Naive B cell (primary cell): ENCODE measurements at regions not wholly inside any gene's neighbourhood (a gene's known extent, or its start where the extent isn't known, plus 50 kb on each side); places are given as distances from the start of the nearest gene placed in this dataset.
"Not testable (repeated sequence)": the region's sequence is repeated elsewhere in the genome, so short reads cannot be mapped to it uniquely, and the experiment has no call there.

ENCODE experiments used
- ATAC-seq, 2 donors: fragments of 150-1000 bp; cut with Tn5 transposase; 2 replicates each; pipeline ENCODE4 v1.10.0; 2021; ENCODE audit warnings: low read depth in 2 of 2, mild to moderate bottlenecking in 2 of 2, moderate library complexity in 2 of 2
- DNase-seq: peaks from one replicate; pipeline ENCODE4 v3.0.0; 2022
- H3K27ac Mint-ChIP-seq, 6 donors: one replicate each; pipeline ENCODE4 v1.8.0; 2020 to 2022; ENCODE audit warnings: mild to moderate bottlenecking in 6 of 6, mixed read lengths in 6 of 6, moderate library complexity in 5 of 6, inconsistent platforms in 2 of 6
- H3K27me3 Mint-ChIP-seq, 3 donors: one replicate each; pipeline ENCODE4 v1.8.0; 2021 to 2022; ENCODE audit warnings: mixed read lengths in 3 of 3, mild to moderate bottlenecking in 1 of 3
- H3K36me3 Mint-ChIP-seq, 2 donors: one replicate each; pipeline ENCODE4 v1.8.0; 2020 to 2022; ENCODE audit warnings: mixed read lengths in 2 of 2, inconsistent platforms in 1 of 2, mild to moderate bottlenecking in 1 of 2
- H3K4me1 Mint-ChIP-seq, 3 donors: one replicate each; pipeline ENCODE4 v1.8.0; 2020 to 2022; ENCODE audit warnings: mixed read lengths in 3 of 3, inconsistent platforms in 1 of 3, mild to moderate bottlenecking in 1 of 3, moderate library complexity in 1 of 3
- H3K4me3 Mint-ChIP-seq, 8 donors: one replicate each; pipeline ENCODE4 v1.8.0; 2020 to 2022; ENCODE audit warnings: mild to moderate bottlenecking in 8 of 8, mixed read lengths in 8 of 8, moderate library complexity in 8 of 8, inconsistent platforms in 2 of 8
- H3K9me3 Mint-ChIP-seq, 7 donors: one replicate each; pipeline ENCODE4 v1.8.0; 2020 to 2022; ENCODE audit warnings: mixed read lengths in 7 of 7, mild to moderate bottlenecking in 5 of 7, inconsistent platforms in 2 of 7, moderate library complexity in 1 of 7

DNA sequence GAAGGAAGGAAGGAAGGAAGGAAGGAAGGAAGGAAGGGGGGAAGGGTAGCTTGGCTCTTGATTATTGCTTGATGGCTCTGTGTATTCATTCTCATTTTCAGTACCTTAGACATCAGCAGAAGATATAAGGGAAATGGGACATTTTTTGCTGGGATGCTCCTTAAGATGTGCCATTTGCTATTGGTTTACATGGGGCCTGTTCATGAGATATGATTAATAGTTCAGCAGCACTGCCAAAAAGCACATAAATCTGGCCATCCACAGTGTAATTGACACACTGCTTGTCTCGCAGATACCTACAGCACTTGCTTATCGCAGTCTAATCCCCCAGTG lies 137.5 kb upstream of the JARID2 start:
- ATAC-seq (no peak), DNase-seq (no peak)
- Mint-ChIP-seq H3K27me3 (no peaks in the 10 kb centered on the region), H3K4me1 (peaks cover 11 to 18% (median 12%) of the 10 kb centered on the region in 3 donors), H3K4me3 (no peak overlapping the region), H3K9me3 (peaks cover 0 to 13% (median 5%) of the 10 kb centered on the region in 7 donors), H3K27ac (no peak overlapping the region), H3K36me3 (peaks cover 8 to 9% of the 10 kb centered on the region in 2 donors)

DNA sequence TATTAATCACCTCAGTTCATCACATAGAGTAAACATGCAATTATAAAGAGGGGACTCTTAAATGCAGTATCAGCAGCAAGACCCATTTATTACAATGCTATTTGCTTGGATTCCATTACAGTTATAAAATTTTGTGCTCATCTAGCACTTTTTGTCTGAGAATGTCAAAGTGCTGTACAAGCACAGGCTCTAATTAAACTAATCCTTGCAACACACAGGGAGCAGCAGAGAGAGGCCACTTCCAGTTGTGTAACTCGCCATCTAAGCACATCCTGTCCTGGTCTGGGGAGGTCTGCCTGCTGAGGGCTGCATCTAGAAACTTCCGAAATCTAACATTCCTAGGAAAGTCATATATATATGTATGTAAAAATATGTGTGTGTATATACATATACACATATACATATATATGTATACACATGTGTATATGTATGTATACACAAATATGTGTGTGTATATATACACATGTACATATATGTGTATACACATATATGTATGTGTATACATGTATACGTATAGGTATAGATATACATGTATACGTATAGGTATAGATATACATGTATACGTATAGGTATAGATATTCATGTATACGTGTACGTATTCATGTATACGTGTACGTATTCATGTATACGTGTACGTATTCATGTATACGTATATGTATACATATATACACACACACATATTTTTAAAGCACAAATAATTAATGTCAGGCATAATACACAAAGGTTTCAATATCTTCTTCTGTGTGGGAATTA lies 136.4 kb upstream of the JARID2 start:
- H3K4me3 Mint-ChIP-seq: no peak overlapping the region
- peaks cover 0 to 13% (median 5%) of the 10 kb centered on the region in 7 donors for H3K9me3 Mint-ChIP-seq
- H3K36me3 Mint-ChIP-seq: peaks cover 8 to 9% of the 10 kb centered on the region in 2 donors
- ATAC-seq (no peak), DNase-seq (no peak)
- H3K4me1 Mint-ChIP-seq: peaks cover 12 to 18% (median 14%) of the 10 kb centered on the region in 3 donors
- H3K27me3 Mint-ChIP-seq: no peaks in the 10 kb centered on the region
- H3K27ac Mint-ChIP-seq: no peak overlapping the region

DNA sequence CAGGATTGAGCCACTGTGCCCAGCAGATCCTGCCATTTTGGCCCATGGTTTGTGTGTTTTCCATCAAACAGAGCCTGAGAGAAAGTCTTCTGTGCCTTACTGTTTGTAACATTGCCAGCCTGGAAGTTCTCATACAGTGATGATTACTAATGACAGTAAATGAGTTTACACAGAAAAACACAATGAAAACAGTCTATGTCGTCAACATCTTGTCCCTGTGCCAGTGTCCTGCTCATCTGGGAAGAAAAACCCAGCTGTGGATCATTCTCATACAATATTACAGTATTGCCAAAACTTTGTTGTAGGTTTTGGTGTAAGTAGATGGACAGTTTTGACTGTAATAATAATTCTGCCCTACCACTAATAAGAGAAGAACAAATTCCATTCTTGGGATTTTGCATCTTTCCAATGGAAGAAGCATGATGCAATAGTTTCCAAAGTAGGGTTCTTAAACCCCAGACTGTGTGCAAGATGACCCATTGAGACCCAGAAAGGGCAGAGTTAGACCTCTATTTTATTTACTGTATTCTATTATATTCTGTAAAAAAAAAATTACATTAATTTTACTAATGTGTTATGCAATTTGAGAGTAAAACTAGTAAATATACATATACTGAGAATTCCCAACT lies 135.0 kb upstream of the JARID2 start:
- ATAC-seq (no peak), DNase-seq (no peak)
- Mint-ChIP-seq H3K27me3 (no peaks in the 10 kb centered on the region), H3K27ac (no peak overlapping the region), H3K4me3 (no peak overlapping the region), H3K36me3 (peaks cover 2 to 5% of the 10 kb centered on the region in 2 donors), H3K4me1 (peaks cover 12 to 18% (median 14%) of the 10 kb centered on the region in 3 donors), H3K9me3 (peaks cover 0 to 8% (median 2%) of the 10 kb centered on the region in 7 donors)

DNA sequence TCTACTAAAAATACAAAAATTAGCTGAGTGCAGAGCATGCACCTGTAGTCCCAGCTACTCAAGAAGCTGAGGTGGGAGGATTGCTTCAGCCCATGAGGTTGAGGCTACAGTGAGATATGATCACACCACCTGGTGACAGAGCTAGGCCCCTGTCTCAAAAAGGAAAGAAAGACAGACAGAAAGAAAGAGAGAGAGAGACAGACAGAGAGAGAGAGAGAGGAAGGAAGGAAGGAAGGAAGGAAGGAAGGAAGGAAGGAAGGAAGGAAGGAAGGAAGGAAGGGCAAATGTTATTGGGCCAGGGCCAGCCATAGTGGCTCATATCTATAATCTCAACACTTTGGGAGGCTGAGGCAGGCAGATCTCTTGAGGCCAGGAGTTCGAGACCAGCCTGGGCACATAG lies 134.3 kb upstream of the JARID2 start:
- Mint-ChIP-seq H3K4me1 (peaks cover 12 to 18% (median 14%) of the 10 kb centered on the region in 3 donors), H3K27ac (peak overlapping the region in 2 of 6 donors; percentile 72 to 85)
- not testable (repeated sequence) for H3K4me3 Mint-ChIP-seq, H3K9me3 Mint-ChIP-seq, ATAC-seq, H3K27me3 Mint-ChIP-seq, DNase-seq, H3K36me3 Mint-ChIP-seq

DNA sequence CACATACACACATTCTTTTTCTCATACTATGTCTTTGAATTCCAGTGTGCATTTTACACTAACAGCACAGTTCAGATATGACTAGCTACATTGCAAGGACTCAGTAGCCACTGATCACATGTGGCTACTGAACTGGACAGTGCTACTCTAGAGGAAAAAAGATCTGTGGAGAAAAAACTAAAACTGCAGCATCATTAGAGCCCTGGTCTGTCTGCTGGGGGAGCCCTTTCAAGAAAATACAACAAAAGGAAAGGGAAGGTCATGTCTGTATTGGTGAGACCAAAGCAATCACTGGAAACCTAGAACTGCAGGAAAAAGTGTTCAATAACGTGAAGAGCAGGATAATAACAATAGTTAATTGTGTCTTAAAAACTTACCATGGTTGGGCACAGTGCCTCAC lies 132.3 kb upstream of the JARID2 start:
- no peak overlapping the region for H3K27ac Mint-ChIP-seq
- H3K27me3 Mint-ChIP-seq: no peaks in the 10 kb centered on the region
- DNase-seq (no peak), ATAC-seq (no peak)
- H3K9me3 Mint-ChIP-seq: no peaks in the 10 kb centered on the region
- peaks cover 6 to 8% (median 7%) of the 10 kb centered on the region in 3 donors for H3K4me1 Mint-ChIP-seq
- peak overlapping the region in 1 of 8 donors; percentile 18 for H3K4me3 Mint-ChIP-seq
- H3K36me3 Mint-ChIP-seq: no peaks in the 10 kb centered on the region

DNA sequence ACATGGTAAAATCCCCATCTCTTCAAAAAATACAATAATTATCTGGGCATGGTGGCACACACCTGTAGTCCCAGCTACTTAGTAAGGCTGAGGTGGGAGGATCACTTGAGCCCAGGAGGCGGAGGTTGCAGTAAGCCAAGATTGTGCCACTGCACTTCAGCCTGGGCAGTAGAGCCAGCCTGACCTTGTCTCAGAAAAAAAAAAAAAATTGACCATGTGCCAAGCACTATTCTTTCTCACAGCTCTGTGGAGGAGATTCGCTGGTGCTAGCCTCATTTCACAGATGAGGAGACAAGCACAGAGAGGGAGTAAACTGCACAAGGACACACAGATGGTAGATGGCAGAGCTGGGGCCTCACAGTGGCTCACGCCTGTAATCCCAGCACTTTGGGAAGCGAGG lies 131.8 kb upstream of the JARID2 start:
- H3K27me3 Mint-ChIP-seq: no peaks in the 10 kb centered on the region
- H3K4me1 Mint-ChIP-seq: peaks cover 6 to 7% (median 6%) of the 10 kb centered on the region in 3 donors
- H3K27ac Mint-ChIP-seq: no peak overlapping the region
- no peaks in the 10 kb centered on the region for H3K36me3 Mint-ChIP-seq
- H3K9me3 Mint-ChIP-seq: no peaks in the 10 kb centered on the region
- ATAC-seq (no peak), DNase-seq (no peak)
- H3K4me3 Mint-ChIP-seq: no peak overlapping the region

DNA sequence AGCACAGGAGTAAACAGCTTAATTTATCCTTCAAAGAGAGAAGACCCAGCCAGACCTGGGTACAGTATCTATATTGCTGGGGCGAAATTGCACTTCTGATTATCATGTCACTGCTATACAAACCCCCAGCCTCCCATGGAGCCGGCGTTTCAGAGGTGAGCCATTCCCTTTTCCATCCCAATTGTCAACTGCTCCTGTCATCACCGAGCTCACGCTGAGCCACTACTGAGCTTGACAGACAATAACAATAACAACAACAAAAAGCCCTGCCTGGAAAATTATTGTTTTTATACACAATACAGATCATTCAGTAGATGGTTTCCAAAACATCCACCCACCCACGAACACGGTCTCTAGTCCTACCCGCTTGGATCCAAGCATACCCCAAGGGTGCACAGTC lies 129.0 kb upstream of the JARID2 start:
- Mint-ChIP-seq H3K27me3 (no peaks in the 10 kb centered on the region), H3K9me3 (no peaks in the 10 kb centered on the region), H3K36me3 (no peaks in the 10 kb centered on the region), H3K27ac (no peak overlapping the region), H3K4me1 (peaks cover 0 to 3% (median 0%) of the 10 kb centered on the region in 3 donors), H3K4me3 (no peak overlapping the region)
- no peak for DNase-seq
- ATAC-seq: no peak

DNA sequence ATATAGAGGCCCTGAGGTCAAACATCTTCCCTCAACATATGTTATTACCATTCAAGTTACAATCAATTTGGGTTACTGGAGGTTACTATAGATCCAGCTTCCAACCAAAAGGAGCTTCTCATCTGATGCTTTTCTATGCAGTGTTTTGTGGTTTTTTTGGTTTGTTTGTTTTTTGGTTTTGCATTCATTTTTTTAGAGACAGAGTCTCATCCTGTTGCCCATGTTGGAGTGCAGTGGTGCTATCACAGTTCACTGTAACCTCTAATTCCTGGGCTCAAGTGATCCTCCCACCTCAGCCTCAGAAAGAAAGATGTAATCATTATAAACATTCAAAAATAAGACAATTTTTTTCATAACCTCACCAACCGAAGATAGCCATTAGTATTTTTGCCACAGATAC lies 124.4 kb upstream of the JARID2 start:
- ATAC-seq (no peak), DNase-seq (no peak)
- Mint-ChIP-seq H3K36me3 (no peaks in the 10 kb centered on the region), H3K27me3 (no peaks in the 10 kb centered on the region), H3K4me3 (no peak overlapping the region), H3K4me1 (peaks cover 0 to 4% (median 2%) of the 10 kb centered on the region in 3 donors), H3K9me3 (no peaks in the 10 kb centered on the region), H3K27ac (no peak overlapping the region)

DNA sequence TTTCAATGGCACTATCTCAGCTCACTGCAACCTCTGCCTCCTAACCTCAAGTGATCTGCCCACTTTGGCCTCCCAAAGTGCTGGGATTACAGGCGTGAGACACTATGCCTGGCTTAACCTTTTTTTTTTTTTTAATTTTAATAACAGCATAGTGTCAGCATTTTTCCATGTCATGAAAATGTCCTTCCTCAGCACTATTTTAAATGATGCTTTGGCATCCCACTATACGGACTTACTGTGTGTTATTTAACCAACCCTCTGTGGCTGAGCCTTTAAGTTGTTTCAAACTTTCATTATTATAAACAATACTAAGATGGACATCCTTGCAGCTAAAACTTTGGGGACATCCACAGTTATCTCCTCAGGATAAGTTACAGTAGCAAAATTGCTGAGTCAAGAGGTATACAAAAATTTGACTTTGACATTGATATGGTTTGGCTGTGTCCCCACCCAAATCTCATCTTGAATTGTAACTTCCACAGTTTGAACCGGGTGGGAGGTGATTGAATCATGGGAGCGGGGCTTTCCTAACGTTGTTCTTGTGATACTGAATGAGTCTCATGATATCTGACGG lies 123.8 kb upstream of the JARID2 start:
- Mint-ChIP-seq H3K4me3 (no peak overlapping the region), H3K27me3 (no peaks in the 10 kb centered on the region), H3K27ac (peak overlapping the region in 1 of 6 donors; percentile 71), H3K36me3 (no peaks in the 10 kb centered on the region), H3K4me1 (peaks cover 0 to 4% (median 2%) of the 10 kb centered on the region in 3 donors), H3K9me3 (no peaks in the 10 kb centered on the region)
- DNase-seq: no peak
- ATAC-seq: no peak

DNA sequence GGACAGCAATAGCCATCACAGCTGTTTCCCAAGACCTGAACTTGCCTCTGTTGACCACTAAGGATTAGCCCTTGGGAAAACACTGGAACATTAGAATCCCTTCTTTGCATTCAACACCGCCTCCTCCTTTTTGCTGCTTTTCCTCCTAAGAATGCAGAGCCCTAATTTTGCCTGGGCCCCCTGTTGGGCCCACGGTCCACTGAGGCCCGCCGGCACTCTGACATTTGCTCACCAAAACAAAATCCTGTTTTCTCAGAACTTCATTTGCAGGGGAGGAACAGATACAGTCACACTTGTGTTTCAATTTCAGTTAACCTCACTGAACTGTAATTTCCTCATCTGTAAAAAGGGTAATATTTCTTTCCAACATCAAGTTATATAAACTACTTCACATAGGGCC lies 116.0 kb upstream of the JARID2 start:
- ATAC-seq (no peak), DNase-seq (no peak)
- Mint-ChIP-seq H3K9me3 (no peaks in the 10 kb centered on the region), H3K4me3 (peak overlapping the region in 3 of 8 donors; percentile 0 to 48 (median 32)), H3K27ac (peak overlapping the region in 4 of 6 donors; percentile 45 to 92 (median 74)), H3K27me3 (no peaks in the 10 kb centered on the region), H3K4me1 (peaks cover 11 to 32% (median 23%) of the 10 kb centered on the region in 3 donors), H3K36me3 (no peaks in the 10 kb centered on the region)

DNA sequence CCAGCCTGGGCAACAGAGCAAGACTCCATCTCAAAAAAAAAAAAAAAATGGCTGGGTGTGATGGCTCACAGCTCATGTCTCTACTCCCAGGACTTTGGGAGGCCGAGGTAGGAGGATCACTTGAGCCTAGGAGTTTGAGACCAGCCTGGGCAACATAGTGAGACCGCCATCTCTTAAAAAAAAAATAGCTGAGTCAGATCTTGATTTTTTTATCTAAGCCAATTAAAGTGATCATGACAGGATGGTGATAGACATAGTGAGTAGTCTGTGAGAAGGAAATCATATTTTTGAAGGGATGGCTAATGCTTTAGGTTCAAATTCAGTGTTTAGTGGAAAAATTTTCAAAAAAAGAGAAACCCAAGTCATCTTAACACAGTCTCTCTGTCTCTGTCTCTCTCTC lies 114.6 kb upstream of the JARID2 start:
- DNase-seq: no peak
- Mint-ChIP-seq H3K27ac (no peak overlapping the region), H3K36me3 (no peaks in the 10 kb centered on the region), H3K27me3 (no peaks in the 10 kb centered on the region), H3K9me3 (no peaks in the 10 kb centered on the region), H3K4me3 (no peak overlapping the region), H3K4me1 (peaks cover 9 to 31% (median 23%) of the 10 kb centered on the region in 3 donors)
- no peak for ATAC-seq

DNA sequence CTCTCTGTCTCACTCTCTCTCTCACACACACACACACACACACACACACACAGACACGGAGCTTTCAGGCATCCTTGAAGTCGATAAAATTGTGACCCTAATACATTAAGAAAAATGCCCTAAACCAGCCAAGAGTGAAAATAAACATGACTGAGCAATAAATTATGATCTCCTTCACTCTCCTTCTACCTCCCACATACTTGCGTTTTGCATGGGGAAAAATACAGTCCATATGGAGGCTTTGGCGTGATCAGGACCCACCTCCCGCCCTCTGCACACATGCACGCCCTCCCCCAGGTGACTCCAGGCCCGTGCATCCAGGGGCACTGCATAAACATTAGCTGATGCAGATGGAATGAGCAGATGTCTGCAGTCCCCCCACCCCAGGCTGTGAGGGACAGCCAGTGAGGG lies 114.2 kb upstream of the JARID2 start:
- no peak overlapping the region for H3K4me3 Mint-ChIP-seq
- H3K27ac Mint-ChIP-seq: peak overlapping the region in 2 of 6 donors; percentile 31 to 58
- peaks cover 9 to 31% (median 23%) of the 10 kb centered on the region in 3 donors for H3K4me1 Mint-ChIP-seq
- no peak for DNase-seq
- H3K9me3 Mint-ChIP-seq: no peaks in the 10 kb centered on the region
- no peak for ATAC-seq
- H3K27me3 Mint-ChIP-seq: no peaks in the 10 kb centered on the region
- no peaks in the 10 kb centered on the region for H3K36me3 Mint-ChIP-seq

DNA sequence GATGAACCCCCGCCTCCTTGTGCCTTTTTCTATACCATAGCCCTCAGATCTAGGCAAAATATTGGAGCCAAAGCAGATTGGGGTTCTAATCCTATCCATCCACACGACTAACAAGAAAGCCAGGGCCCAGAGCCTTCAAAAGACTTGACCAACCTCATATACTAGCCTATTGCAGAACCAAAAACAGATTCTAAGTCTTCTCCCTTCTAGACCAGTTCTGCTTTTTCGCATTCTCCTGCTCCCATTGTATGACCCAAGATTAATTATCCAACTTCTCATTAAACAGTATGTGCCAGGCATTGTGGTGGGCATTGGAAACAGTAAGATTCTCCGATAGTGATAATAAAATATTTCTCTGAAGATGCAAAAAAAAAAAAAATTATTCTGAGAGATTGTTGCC lies 113.7 kb upstream of the JARID2 start:
- no peak for ATAC-seq
- Mint-ChIP-seq H3K27me3 (no peaks in the 10 kb centered on the region), H3K4me1 (peaks cover 9 to 31% (median 23%) of the 10 kb centered on the region in 3 donors), H3K36me3 (no peaks in the 10 kb centered on the region), H3K9me3 (no peaks in the 10 kb centered on the region), H3K27ac (peak overlapping the region in 1 of 6 donors; percentile 44), H3K4me3 (no peak overlapping the region)
- DNase-seq: no peak
